Brain microvascular endothelial cell (primary cell): ENCODE measurements at regions not wholly inside any gene's neighbourhood (a gene's known extent, or its start where the extent isn't known, plus 50 kb on each side); places are given as distances from the start of the nearest gene placed in this dataset.

ENCODE experiments used
- DNase-seq: peaks from one replicate; pipeline ENCODE4 v3.0.0-alpha.2; 2020
- H3K27ac ChIP-seq: fragments of 250-450 bp; sonication (Bioruptor Pico); 2 replicates; pipeline ENCODE4 v1.5.1; 2020; ENCODE audit warnings: mild to moderate bottlenecking, moderate library complexity
- H3K27me3 ChIP-seq: fragments of 250-450 bp; sonication (Bioruptor Pico); replicated peaks from 2 replicates; pipeline ENCODE4 v1.5.1; 2020; ENCODE audit warnings: mild to moderate bottlenecking
- H3K36me3 ChIP-seq: fragments of 250-450 bp; sonication (Bioruptor Pico); replicated peaks from 2 replicates; pipeline ENCODE4 v1.5.1; 2020; ENCODE audit warnings: mild to moderate bottlenecking
- H3K4me3 ChIP-seq: 2 replicates; pipeline ENCODE4 v1.5.1; 2011; ENCODE audit warnings: low read depth, mild to moderate bottlenecking, control low read depth, low read length, moderate library complexity
- CTCF ChIP-seq: IDR thresholded peaks from 2 replicates; pipeline ENCODE4 v1.5.1; 2011; ENCODE audit warnings: low read depth, mild to moderate bottlenecking, moderate library complexity, low read length, control low read depth, inconsistent platforms; ENCODE audit errors: missing control alignments
- in situ Hi-C: cut with HindIII; loops from 2 replicates; pipeline ENCODE4 v1.10.0; 2017; ENCODE audit warnings: low sequenced_read_pairs, low pct_ligation_motif_present

- no peaks in the 10 kb centered on the region for H3K36me3 ChIP-seq
- H3K4me3 ChIP-seq: no peak overlapping the region
- no peak for DNase-seq
- TF ChIP-seq CTCF: no peak
- in situ Hi-C loops: no loop called here
- no peak overlapping the region for H3K27ac ChIP-seq
- H3K27me3 ChIP-seq: no peaks in the 10 kb centered on the region
These were observed 61.1 kb upstream of the BOC start for GRCh38 chr3:113150250-113150649.

- Histone ChIP-seq H3K27ac (no peak overlapping the region), H3K27me3 (no peaks in the 10 kb centered on the region), H3K4me3 (no peak overlapping the region), H3K36me3 (no peaks in the 10 kb centered on the region)
- in situ Hi-C loops: no loop called here
- DNase-seq: no peak
- TF ChIP-seq CTCF: no peak
These were observed 59.8 kb upstream of the BOC start for GRCh38 chr3:113151461-113152031.

GRCh38 chr3:113152849-113153248, 58.5 kb upstream of the BOC start:
- H3K27ac ChIP-seq: no peak overlapping the region
- H3K27me3 ChIP-seq: no peaks in the 10 kb centered on the region
- no peak overlapping the region for H3K4me3 ChIP-seq
- no peak for DNase-seq
- TF ChIP-seq CTCF: no peak
- in situ Hi-C loops: no loop called here
- H3K36me3 ChIP-seq: no peaks in the 10 kb centered on the region

- in situ Hi-C loops: no loop called here
- DNase-seq: no peak
- no peak for TF ChIP-seq CTCF
- Histone ChIP-seq H3K27ac (no peak overlapping the region), H3K27me3 (no peaks in the 10 kb centered on the region), H3K36me3 (no peaks in the 10 kb centered on the region), H3K4me3 (no peak overlapping the region)
These were observed 57.8 kb upstream of the BOC start for GRCh38 chr3:113153499-113154107.

- Histone ChIP-seq H3K27me3 (no peaks in the 10 kb centered on the region), H3K36me3 (no peaks in the 10 kb centered on the region), H3K4me3 (no peak overlapping the region), H3K27ac (no peak overlapping the region)
- DNase-seq: no peak
- TF ChIP-seq CTCF: no peak
- in situ Hi-C loops: no loop called here
These were observed 54.5 kb upstream of the BOC start for GRCh38 chr3:113156816-113157333.
